GM12873 (cell line): ENCODE measurements at regions not wholly inside any gene's neighbourhood (a gene's known extent, or its start where the extent isn't known, plus 50 kb on each side); places are given as distances from the start of the nearest gene placed in this dataset.

ENCODE experiments used
- CTCF ChIP-seq: IDR thresholded peaks from 2 replicates; pipeline ENCODE4 v1.5.1; 2012; ENCODE audit warnings: low read depth, mild to moderate bottlenecking, moderate library complexity, low read length, control low read depth; ENCODE audit not compliant: insufficient read depth; ENCODE audit errors: missing control alignments

DNA sequence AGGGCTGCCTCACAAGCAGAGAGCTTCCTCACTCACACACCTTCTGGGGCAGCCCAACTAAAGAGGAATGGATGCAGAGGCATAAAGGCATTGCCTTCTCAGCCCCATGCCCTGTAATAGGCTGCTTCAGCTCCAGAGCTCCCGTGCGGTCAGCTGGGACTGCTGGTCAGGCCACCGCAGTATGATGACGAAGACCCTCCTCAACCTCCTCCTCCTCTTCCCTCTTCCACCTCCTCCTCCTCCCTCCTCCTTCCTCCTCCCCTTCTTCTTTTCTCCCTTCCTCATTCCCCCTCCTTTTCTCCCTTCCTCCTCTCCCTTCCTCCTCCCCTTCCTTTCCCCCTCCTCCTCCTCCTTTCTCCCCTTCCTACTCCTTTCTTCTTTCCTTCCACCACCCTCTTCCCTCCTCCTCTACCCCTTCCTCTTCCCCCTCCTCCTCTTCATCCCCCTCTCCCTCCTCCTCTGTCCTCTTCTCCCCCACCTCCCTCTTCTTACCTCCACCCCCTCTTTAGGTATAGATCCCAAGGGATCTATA, 465.3 kb upstream of the CDH4 start:
- TF ChIP-seq CTCF, result no peak

DNA sequence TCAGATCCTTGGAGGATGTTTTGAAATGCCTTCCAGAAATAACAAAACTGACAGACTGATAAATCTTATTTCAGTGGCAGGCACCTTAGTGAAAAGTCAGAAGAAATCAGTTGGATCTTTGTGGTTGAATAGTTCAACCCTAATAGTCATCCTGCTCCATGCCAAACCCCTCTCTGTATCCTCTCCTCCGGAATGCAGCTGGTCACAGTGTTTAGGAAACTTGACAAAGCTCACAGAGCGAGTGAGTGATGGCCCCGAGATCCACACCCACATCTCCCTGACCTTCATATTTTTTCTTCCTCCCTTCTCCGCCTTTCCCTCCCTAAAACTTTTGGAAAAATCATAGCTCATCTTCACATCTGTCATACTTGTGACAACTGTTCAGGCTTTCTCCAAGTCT, 464.8 kb upstream of the CDH4 start:
- no peak for TF ChIP-seq CTCF

GRCh38 chr20:60788070-60788469, 464.0 kb upstream of the CDH4 start:
- no peak for TF ChIP-seq CTCF

DNA sequence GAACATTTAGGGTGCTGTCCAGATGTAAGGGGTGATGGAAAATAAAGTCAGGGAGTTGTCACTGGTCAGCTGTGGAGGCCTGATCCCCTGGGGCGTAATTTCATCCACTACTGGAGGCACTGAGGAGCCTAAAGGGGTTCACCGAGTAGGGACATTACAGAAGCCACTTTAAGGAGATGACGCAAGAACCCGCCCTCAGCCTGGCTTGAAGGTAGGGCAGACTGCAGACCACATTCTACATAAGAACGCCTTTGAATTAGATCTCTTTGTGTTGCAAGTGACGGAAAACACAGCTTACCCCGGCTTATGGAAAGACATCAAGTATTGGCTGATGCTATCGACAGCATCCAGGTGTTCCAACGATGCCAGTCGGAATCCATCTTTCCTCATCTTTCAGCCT, 462.7 kb upstream of the CDH4 start:
- no peak for TF ChIP-seq CTCF

DNA sequence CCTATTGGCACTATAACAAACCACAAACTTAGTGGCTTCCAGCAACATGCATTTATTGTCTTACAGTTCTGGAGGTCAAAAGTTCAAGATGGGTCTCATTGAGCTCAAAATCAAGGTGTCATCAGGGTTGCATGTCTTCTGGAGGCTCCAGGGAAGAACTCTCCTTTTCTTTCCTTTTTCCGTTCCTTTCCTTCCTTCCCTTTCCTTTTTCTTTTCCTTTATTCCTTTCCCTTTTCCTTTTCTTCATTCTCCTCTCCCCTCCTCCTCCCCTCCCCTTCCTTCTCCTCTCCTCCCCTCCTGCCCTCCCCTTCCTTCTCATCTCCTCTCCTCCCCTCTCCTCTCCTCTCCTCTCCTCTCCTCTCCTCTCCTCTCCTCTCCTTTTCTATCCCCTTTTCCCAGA, 460.2 kb upstream of the CDH4 start:
- TF ChIP-seq CTCF, result no peak

DNA sequence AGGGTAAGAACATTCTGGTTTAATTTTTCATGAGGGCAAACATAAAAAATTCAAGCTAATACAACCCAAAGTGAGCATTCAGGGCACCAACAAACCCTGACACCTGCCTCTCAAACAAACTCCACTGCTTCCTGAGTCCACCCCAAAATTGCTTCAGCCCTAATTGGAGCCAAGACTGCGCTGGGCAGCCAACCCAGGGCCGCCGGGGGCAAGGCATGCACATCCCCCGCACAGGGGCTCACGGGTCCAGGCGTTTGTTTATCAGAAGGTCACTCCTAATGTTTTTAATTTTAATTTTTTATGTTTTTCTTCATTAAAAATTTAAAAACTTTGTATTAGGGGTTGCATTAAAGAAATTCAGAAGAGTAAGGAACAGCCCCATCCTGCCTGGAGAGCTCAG, 459.1 kb upstream of the CDH4 start:
- TF ChIP-seq CTCF, result no peak

- no peak for TF ChIP-seq CTCF
These were observed 457.4 kb upstream of the CDH4 start for GRCh38 chr20:60794674-60795073.
